OCI-LY7 (cell line): ENCODE measurements at regions not wholly inside any gene's neighbourhood (a gene's known extent, or its start where the extent isn't known, plus 50 kb on each side); places are given as distances from the start of the nearest gene placed in this dataset.

Experiments
- EZH2phosphoT487 ChIP-seq: fragments of 200-600 bp; sonication (generic); IDR thresholded peaks from 2 replicates; pipeline ENCODE4 v1.6.1; 2018; ENCODE audit warnings: low read depth, borderline replicate concordance, mild to moderate bottlenecking, mixed run types, antibody characterized with exemption, low read length, moderate library complexity, mixed read lengths
- TF ChIP-seq, protein P1 (sequence below): fragments of 200-600 bp; sonication (generic); conservative IDR thresholded peaks from 2 replicates; pipeline ENCODE4 v1.5.1; 2014; ENCODE audit warnings: mild to moderate bottlenecking, antibody characterized with exemption, low read length, moderate library complexity, mixed read lengths

DNA sequence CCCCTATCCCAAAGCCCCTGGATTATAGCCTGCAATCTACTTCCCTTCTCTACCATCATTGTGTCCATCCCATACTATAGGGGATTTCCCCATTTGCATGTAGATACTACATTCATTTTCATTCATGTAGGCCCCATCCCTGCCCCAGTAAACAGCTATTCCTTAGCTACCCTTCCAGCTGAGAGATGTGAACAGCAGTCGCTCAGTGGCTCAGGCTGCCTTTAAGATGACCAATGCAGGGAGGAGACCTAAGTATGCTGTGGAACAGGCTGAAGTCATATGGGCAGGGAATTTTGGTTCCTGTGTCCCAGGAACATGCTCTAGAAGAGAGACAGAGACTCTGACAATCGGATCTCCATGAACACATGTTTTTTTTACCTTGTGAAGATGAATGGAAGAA lies 481.2 kb upstream of the SYT1 start:
- TF ChIP-seq, protein P1, sequence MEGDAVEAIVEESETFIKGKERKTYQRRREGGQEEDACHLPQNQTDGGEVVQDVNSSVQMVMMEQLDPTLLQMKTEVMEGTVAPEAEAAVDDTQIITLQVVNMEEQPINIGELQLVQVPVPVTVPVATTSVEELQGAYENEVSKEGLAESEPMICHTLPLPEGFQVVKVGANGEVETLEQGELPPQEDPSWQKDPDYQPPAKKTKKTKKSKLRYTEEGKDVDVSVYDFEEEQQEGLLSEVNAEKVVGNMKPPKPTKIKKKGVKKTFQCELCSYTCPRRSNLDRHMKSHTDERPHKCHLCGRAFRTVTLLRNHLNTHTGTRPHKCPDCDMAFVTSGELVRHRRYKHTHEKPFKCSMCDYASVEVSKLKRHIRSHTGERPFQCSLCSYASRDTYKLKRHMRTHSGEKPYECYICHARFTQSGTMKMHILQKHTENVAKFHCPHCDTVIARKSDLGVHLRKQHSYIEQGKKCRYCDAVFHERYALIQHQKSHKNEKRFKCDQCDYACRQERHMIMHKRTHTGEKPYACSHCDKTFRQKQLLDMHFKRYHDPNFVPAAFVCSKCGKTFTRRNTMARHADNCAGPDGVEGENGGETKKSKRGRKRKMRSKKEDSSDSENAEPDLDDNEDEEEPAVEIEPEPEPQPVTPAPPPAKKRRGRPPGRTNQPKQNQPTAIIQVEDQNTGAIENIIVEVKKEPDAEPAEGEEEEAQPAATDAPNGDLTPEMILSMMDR, result no peak
- no peak for TF ChIP-seq EZH2phosphoT487
